HEK293T (cell line): ENCODE measurements at regions not wholly inside any gene's neighbourhood (a gene's known extent, or its start where the extent isn't known, plus 50 kb on each side); places are given as distances from the start of the nearest gene placed in this dataset.

ENCODE experiments used
- BHLHE40 ChIP-seq: fragments of 450-650 bp; IDR thresholded peaks from 2 replicates; pipeline ENCODE4 v1.6.1; 2016; ENCODE audit warnings: mild to moderate bottlenecking, moderate library complexity, borderline replicate concordance
- FOXM1 ChIP-seq: fragments of 450-650 bp; IDR thresholded peaks from 2 replicates; pipeline ENCODE4 v1.6.1; 2017; ENCODE audit warnings: mild to moderate bottlenecking, borderline replicate concordance
- NFRKB ChIP-seq: fragments of 450-650 bp; IDR thresholded peaks from 2 replicates; pipeline ENCODE4 v1.6.1; 2016; ENCODE audit warnings: mild to moderate bottlenecking, moderate library complexity
- PKNOX1 ChIP-seq: fragments of 450-650 bp; IDR thresholded peaks from 2 replicates; pipeline ENCODE4 v1.6.1; 2016
- TARDBP ChIP-seq: fragments of 450-650 bp; IDR thresholded peaks from 2 replicates; pipeline ENCODE4 v1.6.1; 2016

- TF ChIP-seq PKNOX1 (no peak), FOXM1 (no peak), NFRKB (no peak), TARDBP (no peak), BHLHE40 (no peak)
Observed at GRCh38 chr5:28743716-28744110, 1705.3 kb upstream of the CDH9 start.
